Left ventricle myocardium superior (tissue), 1 donor: ENCODE measurements at regions not wholly inside any gene's neighbourhood (a gene's known extent, or its start where the extent isn't known, plus 50 kb on each side); places are given as distances from the start of the nearest gene placed in this dataset.

Experiments used
- ATAC-seq: fragments of 200-7000 bp; cut with Tn5 transposase; one replicate; pipeline ENCODE4 v1.9.1; 2020; ENCODE audit warnings: mild to moderate bottlenecking, moderate library complexity
- DNase-seq: peaks from one replicate; pipeline ENCODE4 v3.0.0-alpha.2; 2020
- intact Hi-C: fragments of 100-400 bp; cut with micrococcal nuclease; formaldehyde crosslinking; loops from one replicate; pipeline ENCODE4 v1.11.0; 2022
- donor health status: DM: no; HTN: yes; CAD: no; lungs with severe emphysema.

GRCh38 chr22:27135031-27135981 is 477.9 kb downstream of the MIAT start:
- DNase-seq (no peak), ATAC-seq (no peak)
- intact Hi-C loops: no loop called here

DNA sequence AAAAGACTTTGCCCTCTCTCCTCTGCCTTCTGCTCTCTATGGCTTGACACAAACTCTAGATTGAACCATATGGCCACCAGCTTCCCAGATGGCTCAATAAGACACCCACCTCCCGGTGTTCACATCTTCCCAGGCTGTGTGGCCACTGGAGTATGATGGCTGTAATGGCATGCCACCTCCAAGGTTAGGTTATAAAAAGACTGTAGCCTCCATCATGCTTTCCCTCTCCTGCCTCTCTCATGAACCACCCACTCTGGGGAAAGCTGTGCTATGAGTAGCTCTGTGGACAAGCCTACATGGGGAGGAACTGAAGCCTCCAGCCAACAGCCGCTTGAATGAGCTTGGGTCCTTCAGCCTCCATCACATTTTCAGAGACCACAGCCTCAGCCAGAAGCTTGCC is 479.2 kb downstream of the MIAT start:
- intact Hi-C loops: no loop called here
- no peak for ATAC-seq
- DNase-seq: no peak

DNA sequence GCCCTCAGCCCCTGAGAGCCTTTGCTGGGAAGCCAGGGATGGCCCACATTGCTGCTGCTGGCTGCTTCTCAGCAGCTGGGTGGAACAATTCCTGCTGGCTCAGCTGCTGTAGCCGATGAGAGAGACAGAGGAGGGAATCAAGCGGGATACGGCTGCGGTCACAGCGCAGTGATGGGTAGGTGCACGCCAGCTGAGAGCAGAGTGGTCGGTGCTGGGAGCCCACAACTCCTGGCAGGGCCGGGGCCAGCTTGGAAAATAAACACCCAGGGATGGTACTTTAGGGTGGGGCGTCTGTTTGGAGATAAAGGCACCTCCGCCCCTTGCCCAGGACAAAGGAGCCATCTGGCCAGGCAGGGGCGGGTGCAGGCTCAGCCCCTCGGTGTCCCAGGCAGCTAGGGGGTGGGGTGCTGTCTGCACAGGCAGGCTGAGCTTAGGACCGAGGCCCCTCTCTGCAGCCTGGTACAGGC is 480.5 kb downstream of the MIAT start:
- intact Hi-C loops: no loop called here
- DNase-seq: peak; percentile 37
- peak; percentile 29 for ATAC-seq

DNA sequence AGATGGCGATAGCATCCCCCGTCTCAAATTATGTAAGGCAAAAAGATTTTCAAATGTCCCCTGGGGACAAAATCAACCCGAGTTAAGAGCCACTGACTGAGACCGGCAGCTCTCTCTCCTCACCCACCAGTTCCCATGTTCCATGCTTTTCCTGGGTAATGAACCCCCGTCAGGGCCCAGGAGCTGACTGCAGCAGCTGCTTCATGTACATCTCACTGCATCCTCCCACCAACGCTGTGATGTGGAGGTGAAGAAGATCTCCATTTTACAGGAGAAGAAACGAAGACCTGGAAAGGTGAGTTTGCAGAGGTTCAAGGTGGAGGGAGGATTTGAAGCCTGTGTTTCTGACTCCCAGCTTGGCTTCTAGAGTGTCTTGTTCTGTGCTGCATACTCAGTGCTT is 481.1 kb downstream of the MIAT start:
- intact Hi-C loops: no loop called here
- ATAC-seq: no peak
- no peak for DNase-seq

GRCh38 chr22:27139935-27140511 is 482.6 kb downstream of the MIAT start:
- ATAC-seq (no peak), DNase-seq (no peak)

GRCh38 chr22:27142286-27142685 is 484.9 kb downstream of the MIAT start:
- ATAC-seq (no peak), DNase-seq (no peak)
- intact Hi-C loops: no loop called here

More at GRCh38 chr22:27139935-27140511, 482.6 kb downstream of the MIAT start:
- intact Hi-C loops: no loop called here

DNA sequence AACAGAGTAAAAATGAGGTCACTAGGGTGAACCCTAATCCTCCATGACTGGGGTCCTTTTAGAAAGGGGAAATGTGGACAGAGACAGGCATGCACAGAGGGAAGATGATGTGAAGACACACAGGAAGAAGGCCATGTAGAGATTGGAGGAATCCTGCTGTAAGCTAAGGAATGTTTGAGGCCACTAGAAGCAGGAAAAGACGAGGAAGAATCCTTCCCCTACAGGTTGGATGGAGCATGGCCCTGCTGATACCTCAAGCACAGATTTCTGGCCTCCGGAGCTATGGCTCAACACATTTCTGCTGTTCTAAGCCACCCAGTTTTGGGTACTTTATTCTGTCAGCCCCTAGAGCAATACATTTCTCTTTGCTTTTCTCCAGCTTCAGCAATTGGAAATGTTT is 486.9 kb downstream of the MIAT start:
- no peak for DNase-seq
- ATAC-seq: no peak
- intact Hi-C loops: no loop called here

DNA sequence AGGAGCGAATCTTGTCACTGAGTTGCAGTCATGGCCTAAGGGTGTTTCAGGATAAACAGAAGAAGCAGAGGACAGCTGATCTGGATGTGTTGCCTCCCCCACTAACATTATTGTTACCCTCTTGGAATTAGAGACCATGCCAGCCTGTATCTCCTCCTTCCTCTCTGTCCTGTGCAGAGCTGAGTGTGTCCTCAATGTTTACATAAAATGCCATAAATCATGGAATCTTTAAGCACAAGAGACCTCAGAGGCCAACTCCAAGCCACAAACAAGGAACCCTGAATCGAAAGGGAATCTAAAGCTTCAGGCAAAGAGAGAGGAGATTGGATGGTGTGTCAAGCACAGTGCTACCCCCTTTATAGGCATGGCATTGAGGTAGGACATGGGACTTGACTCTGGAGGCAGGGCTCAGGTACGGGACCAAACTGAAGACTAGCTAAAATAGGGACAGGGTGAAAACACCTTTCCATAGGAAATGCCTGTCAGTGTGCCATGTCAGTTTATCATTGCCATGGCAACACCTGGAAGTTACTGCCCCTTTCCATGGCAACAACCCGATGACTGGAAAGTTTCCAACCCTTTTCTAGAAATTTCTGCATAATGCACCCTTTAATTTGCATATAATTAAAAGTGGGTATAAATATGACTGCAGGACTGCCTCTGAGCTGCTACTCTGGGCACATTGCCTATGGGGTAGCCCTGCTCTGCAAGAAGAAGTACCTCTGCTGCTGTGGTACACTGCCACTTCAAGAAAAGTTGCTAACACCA is 489.7 kb downstream of the MIAT start:
- intact Hi-C loops: no loop called here
- no peak for ATAC-seq
- DNase-seq: no peak

DNA sequence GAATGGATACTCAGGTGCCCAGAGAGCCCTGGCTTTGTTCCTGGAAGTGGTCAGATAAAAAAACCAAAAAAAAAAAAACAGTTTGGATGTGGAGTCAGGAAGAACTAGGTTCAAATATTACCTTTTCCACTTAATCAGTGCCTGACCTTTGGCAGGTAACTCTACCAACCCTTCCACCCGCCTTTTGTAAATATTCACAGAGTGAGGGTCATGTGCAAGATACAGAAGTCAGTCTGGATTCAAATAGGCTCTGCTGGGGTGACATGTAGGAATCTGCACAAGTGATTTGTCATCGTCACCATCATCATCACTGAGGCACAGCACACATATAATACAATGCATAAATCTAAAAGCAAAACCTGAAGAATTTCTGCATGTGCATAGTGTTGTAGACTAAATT is 490.7 kb downstream of the MIAT start:
- intact Hi-C loops: no loop called here
- DNase-seq (no peak), ATAC-seq (no peak)

DNA sequence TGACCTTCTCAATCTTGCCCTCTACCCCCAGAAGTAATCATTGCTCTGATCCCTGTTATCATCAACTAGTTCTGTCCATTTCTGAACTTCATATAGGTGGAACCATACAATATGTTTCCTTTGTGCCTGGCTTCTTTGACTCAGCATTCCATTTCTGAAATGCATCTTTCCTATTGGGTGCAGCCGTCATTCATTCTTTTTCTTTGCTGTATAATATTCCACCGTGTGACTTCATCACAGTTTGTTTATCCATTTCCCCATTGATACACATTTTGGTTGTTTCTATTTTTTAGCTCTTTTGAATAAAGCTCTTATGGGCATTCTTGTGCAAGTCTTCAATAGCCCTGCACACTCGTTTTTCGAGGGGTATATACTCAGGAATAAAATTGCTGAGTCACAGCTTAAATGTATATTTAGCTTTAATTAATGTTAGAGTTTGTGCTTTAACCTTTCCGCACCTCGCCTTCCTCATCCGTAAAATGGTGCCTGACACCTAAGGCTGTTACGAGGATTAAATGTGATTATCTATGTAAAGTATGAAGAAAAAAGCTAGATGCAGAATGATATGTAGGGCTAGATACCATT is 491.6 kb downstream of the MIAT start:
- DNase-seq (no peak), ATAC-seq (no peak)
- intact Hi-C loops: no loop called here

GRCh38 chr22:27149921-27150543 is 492.6 kb downstream of the MIAT start:
- intact Hi-C loops: no loop called here
- ATAC-seq (peak; percentile 35), DNase-seq (no peak)

GRCh38 chr22:27150544-27150941 is 493.2 kb downstream of the MIAT start:
- ATAC-seq (peak; percentile 40), DNase-seq (peak; percentile 35)
- intact Hi-C loops: no loop called here

- intact Hi-C loops: no loop called here
- ATAC-seq (no peak), DNase-seq (no peak)
These were observed 494.0 kb downstream of the MIAT start for GRCh38 chr22:27151407-27151806.

- intact Hi-C loops: no loop called here
- DNase-seq (no peak), ATAC-seq (no peak)
These were observed 494.6 kb downstream of the MIAT start for GRCh38 chr22:27152033-27152432.

GRCh38 chr22:27152883-27153282 is 495.5 kb downstream of the MIAT start:
- ATAC-seq (no peak), DNase-seq (no peak)
- intact Hi-C loops: no loop called here

DNA sequence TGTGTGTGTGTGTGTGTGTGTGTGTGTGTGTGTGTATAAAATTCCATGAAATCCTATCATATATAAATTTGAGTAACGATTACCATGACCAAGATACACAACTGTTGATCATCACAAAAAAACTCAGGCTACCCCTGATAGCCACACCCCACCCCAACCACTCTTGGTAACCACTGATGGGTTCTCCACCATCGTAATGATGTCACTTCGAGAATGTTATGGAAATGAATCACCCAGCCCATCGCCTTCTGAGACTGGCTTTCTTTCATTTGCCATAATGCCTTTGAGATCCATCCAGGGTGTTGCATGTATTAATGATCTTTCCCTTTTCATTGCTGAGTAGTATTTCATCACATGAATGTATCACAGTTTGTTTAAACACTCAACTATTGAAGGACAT is 496.0 kb downstream of the MIAT start:
- DNase-seq (no peak), ATAC-seq (no peak)
- intact Hi-C loops: no loop called here

DNA sequence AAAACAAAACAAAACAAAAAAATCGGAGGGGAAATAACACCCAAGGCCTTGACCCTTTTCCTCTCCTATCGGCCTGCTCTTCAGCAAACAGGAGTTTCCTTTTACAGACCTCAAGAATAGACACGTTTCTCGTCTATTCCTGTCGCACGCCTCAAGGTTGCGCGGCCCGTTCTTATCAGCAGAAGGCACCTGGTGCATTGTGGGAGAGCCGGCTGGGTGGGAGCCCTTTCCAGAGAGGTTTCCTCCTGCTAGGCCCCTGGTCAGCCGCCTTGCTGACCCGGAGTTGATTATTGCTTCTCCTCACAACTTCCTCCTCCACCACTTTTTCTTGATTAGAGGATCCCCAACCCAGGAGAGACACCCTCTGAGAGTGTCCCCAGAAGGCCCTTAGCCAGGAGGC is 497.3 kb downstream of the MIAT start:
- ATAC-seq: no peak
- intact Hi-C loops: no loop called here
- no peak for DNase-seq

DNA sequence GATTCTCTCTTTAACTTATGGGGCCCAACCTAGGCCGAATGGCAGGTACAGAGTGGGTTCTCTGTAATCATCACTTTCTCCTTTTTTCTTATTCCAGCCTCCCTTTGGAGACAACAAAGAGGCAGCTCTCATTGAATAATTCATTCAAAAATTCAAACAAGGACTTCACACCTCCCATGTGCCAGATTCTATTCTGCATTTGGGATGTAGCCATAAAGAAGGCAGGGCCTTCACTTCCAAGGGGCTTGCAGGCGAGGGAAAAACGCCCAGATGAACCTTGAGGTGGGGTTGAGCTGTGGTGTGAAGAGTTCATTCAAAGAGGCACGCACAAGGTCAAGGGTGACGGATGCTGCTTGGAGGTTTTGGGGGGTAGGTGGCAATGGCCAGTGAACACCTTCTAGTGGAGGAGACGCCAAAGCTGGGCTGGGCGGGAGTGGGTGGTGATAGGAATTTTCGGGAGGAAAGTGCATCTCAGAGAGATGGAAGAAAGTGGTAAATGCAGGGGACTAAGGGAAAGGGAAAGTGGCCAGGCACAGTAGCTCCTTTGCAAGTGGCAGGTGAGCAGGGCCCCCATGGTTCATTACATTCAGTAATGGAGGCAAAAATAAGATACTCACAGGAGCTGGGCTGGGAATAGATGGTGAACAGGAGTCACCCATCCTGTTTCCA is 499.6 kb downstream of the MIAT start:
- ATAC-seq: no peak

More for the DNA sequence above, 499.6 kb downstream of the MIAT start:
- intact Hi-C loops: no loop called here
- no peak for DNase-seq
